ENCODE measurements at regions not wholly inside any gene's neighbourhood (a gene's known extent, or its start where the extent isn't known, plus 50 kb on each side); places are given as distances from the start of the nearest gene placed in this dataset.

DNA sequence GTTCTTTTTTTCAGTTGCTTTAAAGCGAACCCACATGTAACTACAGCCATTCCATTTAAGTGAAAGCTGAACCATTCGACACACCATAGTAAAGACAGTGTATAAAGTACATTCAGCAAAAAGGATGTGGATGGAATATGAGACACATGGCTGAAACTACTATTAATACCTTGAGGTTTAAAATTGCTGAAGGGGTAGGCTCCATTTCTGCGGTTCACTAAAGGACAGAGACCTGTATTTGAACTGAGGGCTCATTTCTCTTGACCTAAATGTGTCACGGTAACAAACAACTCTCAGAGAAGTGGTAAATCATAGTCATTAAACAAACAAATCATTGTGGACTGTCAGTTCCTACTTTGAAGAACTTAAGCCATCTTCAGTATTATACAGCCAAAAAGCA lies 1085.6 kb upstream of the TENM3 start:
- FAIRE-seq (no peak), DNase-seq (no peak)
- Histone ChIP-seq H3K4me3 (ENCODE audit: low read length in 3 of 3) (no peak overlapping the region), H3K9ac (ENCODE audit: low read length in 3 of 3) (no peak overlapping the region), H3K36me3 (ENCODE audit: control insufficient read depth in 2 of 3, insufficient read depth in 3 of 3, low read length in 3 of 3) (no peaks in the 10 kb centered on the region), H3K27me3 (ENCODE audit: control insufficient read depth, insufficient read depth, low read length) (no peaks in the 10 kb centered on the region), H3K9me3 (ENCODE audit: control insufficient read depth in 2 of 3, insufficient read depth in 1 of 3, low read length in 3 of 3) (no peaks in the 10 kb centered on the region), H3K4me1 (ENCODE audit: control insufficient read depth in 2 of 3, insufficient read depth in 2 of 3, low read depth in 1 of 3, low read length in 3 of 3) (no peaks in the 10 kb centered on the region), H3K27ac (ENCODE audit: low read depth in 2 of 2, low read length in 2 of 2) (no peak overlapping the region)
- TF ChIP-seq, protein P1, sequence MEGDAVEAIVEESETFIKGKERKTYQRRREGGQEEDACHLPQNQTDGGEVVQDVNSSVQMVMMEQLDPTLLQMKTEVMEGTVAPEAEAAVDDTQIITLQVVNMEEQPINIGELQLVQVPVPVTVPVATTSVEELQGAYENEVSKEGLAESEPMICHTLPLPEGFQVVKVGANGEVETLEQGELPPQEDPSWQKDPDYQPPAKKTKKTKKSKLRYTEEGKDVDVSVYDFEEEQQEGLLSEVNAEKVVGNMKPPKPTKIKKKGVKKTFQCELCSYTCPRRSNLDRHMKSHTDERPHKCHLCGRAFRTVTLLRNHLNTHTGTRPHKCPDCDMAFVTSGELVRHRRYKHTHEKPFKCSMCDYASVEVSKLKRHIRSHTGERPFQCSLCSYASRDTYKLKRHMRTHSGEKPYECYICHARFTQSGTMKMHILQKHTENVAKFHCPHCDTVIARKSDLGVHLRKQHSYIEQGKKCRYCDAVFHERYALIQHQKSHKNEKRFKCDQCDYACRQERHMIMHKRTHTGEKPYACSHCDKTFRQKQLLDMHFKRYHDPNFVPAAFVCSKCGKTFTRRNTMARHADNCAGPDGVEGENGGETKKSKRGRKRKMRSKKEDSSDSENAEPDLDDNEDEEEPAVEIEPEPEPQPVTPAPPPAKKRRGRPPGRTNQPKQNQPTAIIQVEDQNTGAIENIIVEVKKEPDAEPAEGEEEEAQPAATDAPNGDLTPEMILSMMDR (IDR thresholded peaks at IDR 0.05; ENCODE audit: borderline replicate concordance, extremely low read depth, insufficient read depth), result no peak
- intact Hi-C loops (cut with DNase I), result no loop called here

DNA sequence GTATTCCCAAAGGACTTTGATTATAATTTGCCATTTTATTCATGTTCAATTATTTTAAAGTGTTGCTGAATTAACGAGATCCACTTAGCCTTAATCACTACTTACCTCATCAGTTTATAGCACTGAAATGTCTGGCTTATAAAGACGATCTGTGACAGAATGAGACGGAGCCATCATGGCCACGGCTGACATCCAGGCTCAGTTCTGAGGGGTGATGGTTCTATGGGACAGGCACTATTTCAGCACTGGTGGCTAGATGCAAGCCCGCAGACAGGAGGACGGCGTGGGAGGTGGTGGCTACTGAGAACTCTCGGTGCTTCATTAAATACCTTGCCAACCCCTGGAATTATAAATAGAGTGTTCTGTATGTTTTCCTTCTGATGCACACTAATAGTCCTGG lies 1084.2 kb upstream of the TENM3 start:
- intact Hi-C loops (cut with DNase I), result no loop called here
- no peaks in the 10 kb centered on the region for H3K27me3 ChIP-seq (ENCODE audit: control insufficient read depth, insufficient read depth, low read length)
- FAIRE-seq (no peak), DNase-seq (no peak)
- H3K36me3 ChIP-seq (ENCODE audit: control insufficient read depth in 2 of 3, insufficient read depth in 3 of 3, low read length in 3 of 3), result no peaks in the 10 kb centered on the region
- no peak overlapping the region for H3K27ac ChIP-seq (ENCODE audit: low read depth in 2 of 2, low read length in 2 of 2)
- H3K9ac ChIP-seq (ENCODE audit: low read length in 3 of 3), result no peak overlapping the region
- no peaks in the 10 kb centered on the region for H3K9me3 ChIP-seq (ENCODE audit: control insufficient read depth in 2 of 3, insufficient read depth in 1 of 3, low read length in 3 of 3)
- no peaks in the 10 kb centered on the region for H3K4me1 ChIP-seq (ENCODE audit: control insufficient read depth in 2 of 3, insufficient read depth in 2 of 3, low read depth in 1 of 3, low read length in 3 of 3)
- no peak overlapping the region for H3K4me3 ChIP-seq (ENCODE audit: low read length in 3 of 3)
- TF ChIP-seq, protein P1 (IDR thresholded peaks at IDR 0.05; ENCODE audit: borderline replicate concordance, extremely low read depth, insufficient read depth), result no peak

DNA sequence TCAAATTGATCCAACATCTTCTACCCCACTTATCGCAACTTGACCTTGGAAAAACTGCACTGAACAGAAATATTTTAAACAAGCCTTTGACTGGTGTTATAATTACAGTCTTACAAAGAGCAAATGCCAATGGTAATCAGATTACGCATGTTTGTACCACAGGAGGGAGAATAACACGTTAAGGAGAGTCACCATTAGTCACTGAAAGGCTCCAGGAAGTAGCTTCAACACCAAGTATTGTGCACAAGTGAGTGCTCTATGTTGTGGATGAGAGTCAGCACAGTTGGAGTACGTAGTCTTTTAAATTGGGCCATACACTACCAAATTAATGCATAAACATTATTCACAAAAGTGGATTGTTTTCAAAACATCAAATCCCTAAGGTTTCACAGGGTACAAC lies 1081.5 kb upstream of the TENM3 start:
- Histone ChIP-seq H3K4me3 (ENCODE audit: low read length in 3 of 3) (no peak overlapping the region), H3K36me3 (ENCODE audit: control insufficient read depth in 2 of 3, insufficient read depth in 3 of 3, low read length in 3 of 3) (no peaks in the 10 kb centered on the region), H3K27me3 (ENCODE audit: control insufficient read depth, insufficient read depth, low read length) (no peaks in the 10 kb centered on the region), H3K4me1 (ENCODE audit: control insufficient read depth in 2 of 3, insufficient read depth in 2 of 3, low read depth in 1 of 3, low read length in 3 of 3) (no peaks in the 10 kb centered on the region), H3K9ac (ENCODE audit: low read length in 3 of 3) (no peak overlapping the region), H3K9me3 (ENCODE audit: control insufficient read depth in 2 of 3, insufficient read depth in 1 of 3, low read length in 3 of 3) (no peaks in the 10 kb centered on the region), H3K27ac (ENCODE audit: low read depth in 2 of 2, low read length in 2 of 2) (no peak overlapping the region)
- no peak for DNase-seq
- no peak for FAIRE-seq
- intact Hi-C loops (cut with DNase I), result no loop called here
- TF ChIP-seq, protein P1 (IDR thresholded peaks at IDR 0.05; ENCODE audit: borderline replicate concordance, extremely low read depth, insufficient read depth), result no peak

DNA sequence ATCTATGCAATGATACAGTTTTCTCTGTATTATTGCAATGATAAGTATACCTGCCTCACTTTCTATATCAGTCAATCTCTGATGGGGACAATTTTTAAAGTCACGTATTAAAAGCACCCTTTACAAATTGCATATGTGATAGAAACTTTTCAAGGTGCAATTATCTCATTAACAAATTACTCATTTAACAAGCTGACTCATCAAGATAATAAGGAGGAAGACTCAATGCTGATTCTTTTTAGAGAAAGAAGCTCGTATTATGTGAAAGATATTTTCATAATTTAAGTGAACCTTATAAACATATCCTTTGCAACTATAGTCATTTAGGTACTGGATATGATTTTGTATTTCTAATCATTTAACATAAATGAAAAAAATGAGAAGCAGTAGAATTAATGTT lies 1080.9 kb upstream of the TENM3 start:
- H3K27ac ChIP-seq (ENCODE audit: low read depth in 2 of 2, low read length in 2 of 2), result no peak overlapping the region
- DNase-seq (no peak), FAIRE-seq (no peak)
- H3K4me3 ChIP-seq (ENCODE audit: low read length in 3 of 3), result no peak overlapping the region
- H3K36me3 ChIP-seq (ENCODE audit: control insufficient read depth in 2 of 3, insufficient read depth in 3 of 3, low read length in 3 of 3), result no peaks in the 10 kb centered on the region
- H3K27me3 ChIP-seq (ENCODE audit: control insufficient read depth, insufficient read depth, low read length), result no peaks in the 10 kb centered on the region
- intact Hi-C loops (cut with DNase I), result no loop called here
- H3K9me3 ChIP-seq (ENCODE audit: control insufficient read depth in 2 of 3, insufficient read depth in 1 of 3, low read length in 3 of 3), result no peaks in the 10 kb centered on the region
- TF ChIP-seq, protein P1 (IDR thresholded peaks at IDR 0.05; ENCODE audit: borderline replicate concordance, extremely low read depth, insufficient read depth), result no peak
- H3K4me1 ChIP-seq (ENCODE audit: control insufficient read depth in 2 of 3, insufficient read depth in 2 of 3, low read depth in 1 of 3, low read length in 3 of 3), result no peaks in the 10 kb centered on the region
- H3K9ac ChIP-seq (ENCODE audit: low read length in 3 of 3), result no peak overlapping the region

Data from kidney (tissue), 13 donors.